ENCODE measurements at regions not wholly inside any gene's neighbourhood (a gene's known extent, or its start where the extent isn't known, plus 50 kb on each side); places are given as distances from the start of the nearest gene placed in this dataset.

- Histone ChIP-seq H3K9ac (ENCODE audit: low read depth, low read length) (no peak overlapping the region), H4K8ac (ENCODE audit: low read depth in 2 of 2, low read length in 2 of 2) (no peak overlapping the region), H3K36me3 (ENCODE audit: control insufficient read depth, insufficient read depth, low read length) (peaks cover 2% of the 10 kb centered on the region; the same call in 1 of the 2 replicates), H3K9me3 (ENCODE audit: control insufficient read depth, insufficient read depth, low read length) (no peaks in the 10 kb centered on the region), H3K27ac (ENCODE audit: insufficient read depth, low read length) (no peak overlapping the region), H2BK20ac (ENCODE audit: low read depth, low read length) (no peak overlapping the region), H4K20me1 (ENCODE audit: insufficient read depth, low read length) (peaks cover 57% of the 10 kb centered on the region), H2BK120ac (ENCODE audit: low read depth, low read length) (no peak overlapping the region), H3K23ac (ENCODE audit: low read depth, low read length) (no peak overlapping the region), H3K4me2 (ENCODE audit: low read depth, low read length) (no peak overlapping the region), H3K14ac (replicated peaks; ENCODE audit: low read depth, low read length) (no peak overlapping the region), H2AFZ (replicated peaks; ENCODE audit: low read length, poor library complexity) (no peak overlapping the region), H3K9me1 (ENCODE audit: insufficient read depth, low read length) (peaks cover 21% of the 10 kb centered on the region), H4K5ac (ENCODE audit: low read depth, low read length) (no peak overlapping the region), H3K18ac (ENCODE audit: low read depth, low read length) (no peak overlapping the region), H2BK15ac (ENCODE audit: low read depth, low read length) (no peak overlapping the region), H3K79me1 (ENCODE audit: low read depth in 1 of 2, low read length in 2 of 2) (peaks cover 37 to 56% of the 10 kb centered on the region in 2 experiments; a peak in 3 of 4 replicates), H3K27me3 (ENCODE audit: control insufficient read depth, insufficient read depth, low read length) (no peaks in the 10 kb centered on the region), H2AK5ac (ENCODE audit: low read depth, low read length) (no peak overlapping the region), H3K4ac (ENCODE audit: low read depth, low read length) (no peak overlapping the region), H3K4me1 (ENCODE audit: control insufficient read depth, insufficient read depth, low read length) (peaks cover 14% of the 10 kb centered on the region), H3K56ac (ENCODE audit: extremely low read depth, insufficient read depth, low read length) (no peak overlapping the region), H2BK5ac (ENCODE audit: low read depth, low read length, poor library complexity, severe bottlenecking) (no peak overlapping the region), H3K4me3 (ENCODE audit: insufficient read depth, low read depth, low read length) (no peak overlapping the region), H2AK9ac (replicated peaks; ENCODE audit: low read depth, low read length, poor library complexity) (no peak overlapping the region), H4K91ac (ENCODE audit: insufficient read depth, low read depth, low read length) (no peak overlapping the region)
- intact Hi-C loops (cut with micrococcal nuclease) = no loop called here
- 100% methylated on average over 2 of the region's 11 CpGs; no CpG with 5 or more reads in 1 of the 2 experiments for WGBS, 2 experiments (ENCODE audit: extremely low coverage in 2 of 2, insufficient read length in 1 of 2)
- in situ Hi-C loops (cut with MboI; ENCODE audit: low sequenced_read_pairs) = no loop called here
- CTCF ChIA-PET = no interaction called here
- POLR2A ChIA-PET (ENCODE audit: unreplicated experiment) = no interaction called here
- ATAC-seq (ENCODE audit: low read depth) (no peak), DNase-seq (no peak)
- dilution Hi-C loops (cut with HindIII; ENCODE audit: low sequenced_read_pairs, unreplicated experiment) = no loop called here
- no TSS peak for BruUV-seq (replicated peaks)
- TF ChIP-seq RAD21 (IDR thresholded peaks at IDR 0.05; ENCODE audit: low read length) (no peak), USF2 (IDR thresholded peaks at IDR 0.05; ENCODE audit: low read depth, low read length) (no peak), SMC3 (IDR thresholded peaks at IDR 0.05; ENCODE audit: low read depth, low read length) (no peak), RCOR1 (IDR thresholded peaks at IDR 0.05; ENCODE audit: insufficient replicate concordance, low read length) (no peak), RFX5 (IDR thresholded peaks at IDR 0.05; ENCODE audit: low read depth, low read length) (no peak), MAFK (IDR thresholded peaks at IDR 0.05; ENCODE audit: low read depth, low read length) (no peak), ELK1 (IDR thresholded peaks at IDR 0.05; ENCODE audit: borderline replicate concordance, low read depth, low read length) (no peak), CEBPB (IDR thresholded peaks at IDR 0.05; ENCODE audit: low read depth, low read length) (no peak), MXI1 (IDR thresholded peaks at IDR 0.05; ENCODE audit: borderline replicate concordance, low read depth, low read length) (no peak)
Observed at GRCh38 chr16:85387171-85387507, 226.0 kb upstream of the GSE1 start.

Measured in IMR-90 (cell line).